DMS 273 (cell line): ENCODE measurements at regions not wholly inside any gene's neighbourhood (a gene's known extent, or its start where the extent isn't known, plus 50 kb on each side); places are given as distances from the start of the nearest gene placed in this dataset.

Experiments
- DNase-seq: peaks from one replicate; lab custom pipeline; 2025; ENCODE audit not compliant: unreplicated experiment; lab: John Stamatoyannopoulos, UW

DNA sequence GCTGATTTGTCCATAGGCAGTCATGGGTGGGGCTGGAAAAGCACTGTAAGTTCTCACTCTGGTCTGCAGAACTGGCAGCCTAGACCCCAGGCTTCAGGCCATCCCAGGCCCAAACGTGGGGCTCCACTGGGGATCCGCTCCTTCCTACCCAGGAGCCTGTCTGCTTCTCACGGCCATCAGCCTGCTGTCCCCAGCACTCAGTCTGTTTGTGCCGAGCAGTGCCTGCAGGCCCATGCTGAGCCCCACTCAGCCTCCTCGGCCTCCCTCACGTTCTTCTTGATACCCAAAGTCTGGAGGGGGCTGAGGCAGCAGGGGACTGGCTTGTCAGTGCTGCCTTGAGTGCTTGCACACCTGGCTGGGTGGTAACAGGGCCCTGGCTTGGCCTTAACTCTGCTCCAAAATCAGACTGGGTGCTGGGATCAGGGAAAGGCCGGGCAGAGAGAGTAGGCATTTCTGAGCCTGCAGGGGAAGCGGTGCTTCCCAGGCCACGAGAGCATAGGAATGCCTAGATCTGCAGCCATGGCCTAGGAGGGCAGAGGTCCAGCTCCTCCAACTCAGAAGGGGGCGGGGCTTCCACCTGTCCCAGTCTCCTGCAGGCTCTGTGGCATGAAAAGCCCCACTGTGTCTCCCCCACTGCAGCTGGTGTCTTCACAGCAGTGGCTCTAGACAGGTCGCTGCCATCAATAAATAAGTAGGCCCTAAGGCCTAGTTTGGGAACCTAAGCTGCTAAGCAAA is 772.4 kb upstream of the FBXO33 start:
- DNase-seq = no peak

DNA sequence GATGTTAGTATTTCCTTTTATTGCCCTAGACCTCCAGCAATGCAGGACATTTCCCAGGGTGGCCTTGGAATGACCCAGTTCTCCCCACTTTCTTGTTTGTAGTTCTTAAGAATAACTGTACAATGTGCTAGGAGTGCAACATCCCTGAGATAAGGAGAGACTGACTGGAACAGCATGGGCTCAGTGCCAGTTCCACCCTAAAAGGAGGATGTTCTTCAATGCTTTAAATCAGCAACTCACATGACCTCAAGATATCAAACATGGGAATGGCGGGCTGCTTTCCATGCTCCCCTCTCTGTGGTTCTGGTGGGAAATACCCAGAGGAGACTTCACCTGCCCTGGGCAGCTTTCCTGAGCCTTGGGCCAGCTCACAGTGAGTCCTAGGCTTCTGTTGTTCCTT is 766.9 kb upstream of the FBXO33 start:
- DNase-seq = no peak

DNA sequence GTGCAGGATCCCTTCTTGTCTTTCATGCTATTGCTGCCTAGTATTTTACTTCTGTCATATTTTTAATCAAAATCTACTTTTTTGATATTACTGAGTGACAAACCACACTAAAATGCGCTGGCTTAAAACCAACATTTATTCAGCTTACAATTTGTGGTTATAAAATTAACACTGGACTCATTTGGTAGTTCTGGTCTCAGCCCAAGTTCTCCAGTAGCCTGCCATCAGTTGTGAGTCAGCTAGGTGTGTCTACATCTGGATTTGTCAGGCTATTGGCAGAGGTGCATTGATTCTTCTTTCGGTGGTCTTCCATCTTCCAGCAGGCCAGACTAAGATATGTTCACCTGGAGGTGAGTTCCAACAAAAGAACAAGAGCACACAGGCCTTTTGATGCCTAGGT is 765.1 kb upstream of the FBXO33 start:
- no peak for DNase-seq

DNA sequence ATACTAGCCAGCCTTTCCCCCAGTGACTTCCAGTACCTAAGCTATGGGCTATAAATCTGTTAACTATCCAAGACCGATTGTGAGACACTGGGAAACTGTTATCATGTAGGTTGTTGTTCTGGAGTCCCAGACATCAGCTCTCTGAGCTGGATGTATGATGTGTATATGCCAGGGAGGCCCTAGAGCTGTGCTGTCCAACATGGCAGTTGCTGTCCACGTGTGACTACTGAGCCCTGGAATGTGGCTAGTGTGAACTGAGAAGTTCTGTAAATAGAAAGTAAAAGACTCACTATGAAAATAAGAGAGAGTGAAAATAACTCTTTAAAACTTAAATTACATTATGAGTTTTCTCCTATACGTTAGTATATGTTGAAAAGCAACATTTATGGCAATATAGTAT is 755.8 kb upstream of the FBXO33 start:
- DNase-seq = no peak

DNA sequence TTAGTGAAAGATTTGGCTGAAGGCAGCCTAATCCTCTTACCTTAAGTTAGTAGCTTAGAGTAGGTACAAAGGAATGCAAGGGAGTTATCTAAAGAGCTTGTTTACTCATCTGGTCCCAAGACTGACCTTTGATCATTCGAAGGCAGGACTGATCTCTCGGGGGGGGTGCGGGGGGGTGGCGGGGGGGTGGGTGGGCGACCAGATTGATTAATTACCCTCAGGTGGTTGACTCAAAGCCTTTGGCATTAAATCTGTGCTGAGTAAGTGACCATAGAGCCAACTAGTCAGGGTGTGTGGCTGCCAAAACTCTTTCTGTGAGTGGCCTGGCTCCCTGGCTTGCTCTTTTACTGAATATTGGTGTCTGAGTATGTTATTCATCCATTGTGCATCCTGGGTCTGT is 731.9 kb upstream of the FBXO33 start:
- no peak for DNase-seq

DNA sequence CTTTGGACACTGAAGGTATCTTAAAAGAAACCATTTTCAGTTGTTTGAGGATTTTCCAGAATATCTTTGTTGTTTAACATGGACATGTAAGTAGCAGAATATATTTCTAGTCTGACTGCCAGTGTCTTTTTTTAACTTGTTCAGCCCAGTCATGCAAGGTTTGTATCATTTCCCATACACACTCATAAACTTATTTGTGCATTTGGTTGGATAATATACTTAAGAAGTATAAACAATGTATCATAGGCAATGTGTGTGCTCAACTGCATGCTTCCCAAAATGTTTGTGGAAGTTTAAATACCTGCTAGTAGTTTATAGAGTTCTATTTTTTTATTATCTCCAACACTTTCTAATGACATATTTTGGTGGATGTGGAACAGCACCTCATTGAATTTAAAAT is 707.4 kb upstream of the FBXO33 start:
- DNase-seq = no peak

DNA sequence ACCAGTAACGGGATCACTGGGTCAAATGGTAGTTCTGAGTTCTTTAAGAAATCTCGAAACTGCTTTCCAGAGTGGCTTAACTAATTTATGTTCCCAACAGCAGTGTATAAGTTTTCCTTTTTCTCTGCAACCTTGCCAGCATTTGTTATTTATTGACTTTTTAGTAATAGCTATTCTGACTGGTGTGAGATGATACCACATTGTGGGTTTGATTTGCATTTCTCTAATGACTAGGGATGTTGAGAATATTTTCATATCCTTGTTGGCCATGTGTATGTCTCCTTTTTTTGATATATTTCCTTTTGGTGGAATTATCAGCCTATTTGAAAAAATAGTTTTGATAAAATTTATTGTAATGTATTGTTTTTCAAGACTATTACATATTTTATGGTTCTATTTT is 701.2 kb upstream of the FBXO33 start:
- no peak for DNase-seq

DNA sequence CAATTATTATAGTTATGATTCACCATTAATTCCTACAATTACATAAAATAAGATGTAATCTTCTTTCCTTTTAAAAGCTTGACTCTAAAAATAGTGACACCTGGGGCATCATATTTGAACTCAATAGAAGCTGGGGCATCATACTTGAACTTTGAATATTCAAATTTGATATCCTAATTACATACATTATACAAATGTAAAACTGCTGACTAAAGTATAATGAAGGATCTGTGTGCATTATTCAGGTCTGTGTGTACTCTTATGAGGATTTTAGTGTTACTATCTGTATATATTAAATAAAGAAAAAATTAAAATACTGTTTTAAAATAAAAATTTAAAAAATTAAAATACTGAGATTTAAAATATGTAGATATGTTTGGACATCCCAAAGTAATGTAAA is 696.9 kb upstream of the FBXO33 start:
- no peak for DNase-seq

DNA sequence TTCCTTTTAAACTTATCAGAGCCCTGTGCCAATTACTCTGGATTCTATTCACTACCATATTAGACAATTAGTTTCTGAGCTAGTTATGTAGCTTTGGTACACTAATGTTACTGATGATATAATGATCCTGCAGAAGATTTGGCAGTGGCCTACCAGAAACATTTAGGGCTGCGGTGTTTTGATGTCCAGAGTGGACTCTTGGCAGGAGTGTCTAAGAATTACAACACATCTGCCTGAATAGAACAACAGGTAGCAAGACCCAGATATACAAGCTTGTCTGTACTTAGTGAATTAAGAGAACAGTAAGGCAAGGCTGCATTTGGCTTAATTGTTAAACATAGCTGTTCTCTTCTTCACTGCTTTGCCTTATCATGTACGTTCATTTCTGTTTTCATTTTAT is 691.6 kb upstream of the FBXO33 start:
- no peak for DNase-seq

DNA sequence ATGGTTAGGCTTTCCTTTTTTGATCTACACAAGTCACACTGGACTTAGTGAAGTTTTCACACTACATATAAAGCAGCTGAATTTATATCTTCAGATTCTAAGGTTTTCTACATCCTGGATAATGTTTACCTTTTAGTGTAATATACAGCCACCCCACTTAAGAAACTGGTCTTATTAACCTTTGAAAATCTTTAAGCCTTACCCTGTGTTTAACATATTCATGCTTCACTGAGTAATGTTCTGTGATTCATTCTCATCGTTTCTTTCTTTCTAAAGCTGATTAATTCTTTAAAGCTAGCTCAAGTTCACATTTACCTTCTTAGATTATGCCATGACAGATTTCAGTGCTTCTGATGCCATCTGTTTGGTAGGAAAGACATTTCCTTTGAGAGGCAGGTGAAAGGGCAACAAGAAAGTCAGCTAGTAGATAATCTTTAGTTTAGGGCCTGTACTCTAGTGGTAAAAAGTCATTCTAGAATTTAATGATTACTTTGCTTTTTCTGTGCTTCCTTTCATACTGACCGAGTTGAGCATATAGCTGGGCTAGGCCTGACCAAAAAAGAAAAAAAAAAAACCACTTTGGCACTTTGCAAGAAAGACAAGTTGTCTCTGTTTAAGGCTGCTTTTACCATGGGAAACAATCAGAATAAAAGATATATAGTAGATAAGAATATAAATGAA is 690.9 kb upstream of the FBXO33 start:
- peak; percentile 33 for DNase-seq

DNA sequence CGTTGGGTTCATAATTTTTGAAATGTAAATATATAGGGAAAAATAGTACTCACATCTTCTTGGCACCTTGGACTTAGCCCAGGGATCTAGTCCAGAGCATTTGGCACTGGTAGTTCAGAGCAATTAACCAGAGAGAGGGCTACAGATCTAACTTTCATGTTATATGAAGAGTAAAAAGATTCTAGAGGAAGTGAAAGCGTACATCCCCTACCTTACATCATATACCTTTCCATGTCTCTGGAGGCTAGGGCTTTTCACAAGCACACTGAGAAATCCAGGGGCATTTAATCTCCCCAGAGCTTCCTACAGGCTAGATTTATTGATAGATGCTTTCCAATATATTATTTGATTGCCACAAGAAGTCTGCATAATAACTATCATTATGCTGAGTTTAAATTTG is 687.5 kb upstream of the FBXO33 start:
- DNase-seq = no peak

DNA sequence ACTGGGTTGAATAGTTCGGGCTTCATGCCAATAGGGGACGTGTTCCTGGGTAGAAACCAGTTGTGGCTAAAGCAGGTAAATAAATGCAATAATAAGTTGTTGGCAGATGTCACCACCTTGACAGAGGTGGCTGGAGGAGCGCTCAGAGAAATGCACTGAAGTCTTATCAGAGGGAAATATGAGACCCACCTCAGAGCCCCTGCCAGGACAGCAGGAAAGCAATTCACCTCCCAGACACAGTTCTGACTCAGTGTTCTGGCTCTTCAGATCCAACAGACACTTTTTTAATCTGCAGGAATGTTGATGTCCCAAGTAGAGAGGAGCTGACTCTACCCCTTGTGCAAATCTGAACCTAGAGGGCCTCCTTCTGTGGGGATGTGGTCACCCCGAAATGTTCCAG is 687.1 kb upstream of the FBXO33 start:
- no peak for DNase-seq

DNA sequence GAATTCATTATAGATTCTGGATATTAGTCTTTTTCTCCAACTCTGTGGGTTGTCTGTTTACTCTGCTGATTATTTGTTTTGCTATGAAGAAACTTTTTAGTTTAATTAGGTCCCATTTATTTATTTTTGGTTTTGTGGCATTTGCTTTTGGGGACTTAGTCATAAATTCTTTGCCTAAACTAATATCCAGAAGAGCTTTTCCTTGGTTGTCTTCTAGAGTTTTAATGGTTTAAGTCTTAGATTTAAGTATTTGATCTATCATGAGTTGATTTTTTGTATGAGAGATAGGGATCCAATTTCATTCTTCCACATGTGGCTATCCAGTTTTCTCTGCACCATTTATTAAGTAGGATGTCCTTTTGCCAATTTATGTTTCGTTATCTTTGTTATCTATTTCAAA is 683.4 kb upstream of the FBXO33 start:
- no peak for DNase-seq

DNA sequence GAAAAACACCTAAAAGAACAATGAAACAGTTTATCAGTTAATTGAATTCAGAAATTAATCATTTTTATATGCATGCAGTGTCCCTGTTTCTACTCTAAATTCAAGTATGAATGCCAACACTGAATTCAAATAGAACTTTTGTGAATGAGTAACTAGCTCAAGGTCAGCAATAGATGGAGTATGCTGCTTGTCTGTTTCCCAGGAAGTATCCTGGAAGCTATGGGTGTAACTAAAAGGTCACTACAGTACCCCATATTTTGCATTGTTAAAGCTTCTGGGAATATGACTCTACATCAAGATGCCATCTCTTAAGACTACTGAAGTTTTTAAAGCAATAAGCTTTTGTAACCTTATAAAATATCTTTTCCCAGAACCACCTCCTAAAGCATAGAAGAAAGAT is 681.4 kb upstream of the FBXO33 start:
- DNase-seq = no peak

DNA sequence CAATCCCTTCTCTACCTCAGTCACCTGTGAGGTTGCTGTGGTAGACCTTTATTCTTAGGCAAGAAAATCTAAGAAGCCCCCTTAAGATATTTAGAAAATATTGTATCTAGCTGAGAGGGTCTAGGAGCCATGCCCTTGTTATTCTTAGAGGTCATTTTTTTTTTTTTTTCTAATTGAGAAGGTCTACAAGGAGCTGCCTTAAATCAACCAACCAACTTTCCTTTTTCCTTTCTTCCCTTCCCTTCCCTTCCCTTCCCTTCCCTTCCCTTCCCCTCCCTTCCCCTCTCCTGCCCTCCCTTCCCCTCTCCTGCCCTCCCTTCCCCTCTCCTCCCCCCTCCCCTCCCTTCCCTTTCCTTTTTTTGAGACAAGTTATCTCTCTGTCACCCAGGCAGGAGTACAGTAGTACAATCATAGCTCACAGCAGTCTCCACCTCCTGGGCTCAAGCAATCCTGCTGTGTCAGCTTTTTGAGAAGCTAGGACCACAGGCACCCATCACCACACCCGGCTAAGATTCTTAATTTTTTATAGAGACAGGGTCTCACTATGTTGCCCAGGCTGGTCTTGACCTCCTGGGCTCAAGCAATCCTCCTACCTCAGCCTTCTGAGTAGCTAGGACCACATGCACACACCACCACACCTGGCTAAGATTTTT is 668.4 kb upstream of the FBXO33 start:
- DNase-seq = no peak

DNA sequence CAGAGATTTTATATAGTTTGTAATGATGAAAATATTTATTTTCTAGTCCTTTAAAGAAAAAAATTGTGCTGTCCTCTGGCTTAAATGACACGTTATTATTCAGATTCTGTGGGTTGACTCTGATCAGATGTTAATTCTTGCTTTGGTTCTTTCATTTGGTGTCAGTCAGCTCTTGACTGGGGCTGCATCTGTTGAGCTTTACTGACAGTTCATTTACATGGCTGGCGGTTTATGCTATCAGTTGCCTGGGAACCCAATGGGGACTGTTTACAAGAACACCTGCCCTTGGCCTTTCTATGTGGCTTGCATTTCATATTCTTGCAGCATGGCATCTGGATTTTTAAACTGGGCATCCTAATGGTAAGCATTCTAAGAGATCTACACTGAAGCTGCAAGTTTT is 667.1 kb upstream of the FBXO33 start:
- peak; percentile 20 for DNase-seq

DNA sequence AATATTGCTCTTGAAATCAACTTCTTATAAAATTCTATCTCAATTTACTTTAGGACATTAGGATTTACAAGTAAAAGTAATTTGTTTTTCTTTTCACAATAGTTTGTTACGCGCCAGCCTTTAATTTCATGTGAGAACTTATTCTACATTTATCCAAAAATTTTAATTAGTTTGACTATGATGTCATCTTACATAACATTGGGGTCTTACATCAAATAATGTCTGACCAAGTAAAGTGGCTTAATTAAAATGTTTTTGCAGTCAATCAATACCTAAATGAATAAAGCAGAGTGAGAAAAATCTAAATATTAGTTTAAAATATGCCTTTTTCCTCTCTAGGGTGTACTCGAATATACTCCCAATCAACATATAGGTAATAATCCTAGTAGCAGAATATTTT is 666.2 kb upstream of the FBXO33 start:
- DNase-seq = no peak

DNA sequence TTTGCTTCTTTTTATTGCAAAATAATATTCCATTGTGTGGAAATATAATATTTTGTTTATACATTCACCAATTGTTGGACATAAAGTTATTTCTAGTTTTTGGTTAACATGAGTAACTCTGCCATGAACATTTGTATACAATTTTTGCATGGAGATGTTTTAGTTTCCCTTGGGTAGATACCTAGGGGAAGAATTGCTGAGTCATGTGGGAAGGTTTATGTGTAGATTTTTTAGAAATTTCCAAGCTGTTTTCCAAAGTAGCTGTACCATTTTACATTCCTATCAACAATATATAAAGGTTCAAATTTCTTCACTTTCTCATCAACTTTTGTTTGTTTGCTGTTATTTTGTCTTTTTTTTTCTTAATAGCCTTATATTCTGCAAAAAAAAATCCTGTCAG is 664.7 kb upstream of the FBXO33 start:
- DNase-seq = no peak

DNA sequence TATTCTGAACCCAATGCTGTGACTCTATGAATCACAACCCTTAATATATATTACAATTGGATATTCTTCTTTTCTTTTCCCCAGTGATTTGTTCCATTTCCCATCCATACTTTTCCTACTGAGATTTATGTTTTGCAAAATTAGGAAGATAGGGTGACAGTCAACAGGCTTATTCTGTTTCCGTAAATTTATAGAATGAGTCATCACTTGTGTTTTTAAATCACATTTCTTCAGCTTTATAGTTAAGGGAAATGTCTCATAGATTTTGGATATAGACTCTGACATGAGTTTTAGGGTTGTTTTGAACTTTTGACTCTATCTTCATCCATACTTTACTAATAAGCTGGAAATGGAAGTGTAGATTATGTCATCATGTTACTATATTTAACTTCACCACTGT is 661.6 kb upstream of the FBXO33 start:
- no peak for DNase-seq

DNA sequence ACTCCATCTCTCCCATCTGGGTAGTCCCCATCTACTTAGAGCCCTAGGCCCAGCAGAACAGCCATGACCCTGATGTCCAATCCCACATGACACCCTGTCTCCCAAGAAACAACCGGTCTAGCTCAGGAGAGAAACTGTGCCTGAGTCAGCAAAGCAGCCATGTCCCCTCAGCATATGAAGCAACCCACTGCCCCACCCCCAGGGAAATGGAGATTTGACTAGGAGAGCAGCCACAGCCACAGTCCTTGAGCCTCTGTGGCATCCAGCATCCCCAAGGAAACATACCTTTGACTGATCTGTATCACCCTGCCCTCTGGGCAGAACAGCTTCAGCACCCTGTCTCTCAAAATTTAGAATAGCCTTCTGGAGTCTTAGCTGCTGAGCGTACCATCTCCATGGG is 641.9 kb upstream of the FBXO33 start:
- DNase-seq = no peak

DNA sequence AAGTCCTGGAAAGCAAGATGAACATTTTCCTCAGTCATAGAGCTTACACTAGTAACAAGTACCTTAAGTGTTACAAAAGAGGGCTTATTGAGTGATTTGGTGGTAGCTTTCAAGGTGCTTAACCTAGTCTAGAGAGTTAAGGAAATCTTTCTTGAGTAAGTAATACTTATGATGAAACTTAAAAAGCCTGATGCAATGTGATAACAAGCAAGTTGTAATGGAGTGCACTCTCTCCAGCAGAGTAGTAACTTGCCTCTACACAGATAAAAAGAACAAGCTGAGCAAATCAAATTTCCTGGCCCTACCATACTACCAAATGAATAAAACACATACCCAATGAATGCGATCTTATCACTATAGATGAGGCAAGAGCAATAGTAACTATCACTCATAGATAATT is 639.9 kb upstream of the FBXO33 start:
- no peak for DNase-seq
